ENCODE measurements at regions not wholly inside any gene's neighbourhood (a gene's known extent, or its start where the extent isn't known, plus 50 kb on each side); places are given as distances from the start of the nearest gene placed in this dataset.

GRCh38 chr4:162715401-162715800 lies 451.3 kb downstream of the NAF1 start:
- no peak for DNase-seq

- no peak for DNase-seq
Measured at GRCh38 chr4:162707962-162708361, 458.7 kb downstream of the NAF1 start.

- no peak for DNase-seq
Measured at GRCh38 chr4:162706632-162707031, 460.1 kb downstream of the NAF1 start.

- DNase-seq, result no peak
Measured at GRCh38 chr4:162706051-162706450, 460.6 kb downstream of the NAF1 start.

GRCh38 chr4:162705130-162705803 lies 461.4 kb downstream of the NAF1 start:
- DNase-seq, result no peak

- DNase-seq, result no peak
Measured at GRCh38 chr4:162700815-162701361, 465.8 kb downstream of the NAF1 start.

- DNase-seq, result no peak
Measured at GRCh38 chr4:162700358-162700757, 466.3 kb downstream of the NAF1 start.

- DNase-seq, result no peak
Measured at GRCh38 chr4:162699629-162700028, 467.1 kb downstream of the NAF1 start.

GRCh38 chr4:162685410-162685809 lies 481.3 kb downstream of the NAF1 start:
- DNase-seq, result no peak

- no peak for DNase-seq
Measured at GRCh38 chr4:162684998-162685397, 481.7 kb downstream of the NAF1 start.

- DNase-seq, result no peak
Measured at GRCh38 chr4:162684371-162684700, 482.4 kb downstream of the NAF1 start.

- no peak for DNase-seq
Measured at GRCh38 chr4:162683659-162684370, 482.9 kb downstream of the NAF1 start.

- no peak for DNase-seq
Measured at GRCh38 chr4:162682651-162683050, 484.0 kb downstream of the NAF1 start.

GRCh38 chr4:162681212-162681611 lies 485.5 kb downstream of the NAF1 start:
- no peak for DNase-seq

GRCh38 chr4:162675661-162676060 lies 491.0 kb downstream of the NAF1 start:
- DNase-seq, result no peak

GRCh38 chr4:162661913-162662312 lies 498.1 kb upstream of the FSTL5 start:
- DNase-seq, result no peak

GRCh38 chr4:162659716-162660115 lies 495.9 kb upstream of the FSTL5 start:
- DNase-seq, result no peak

- DNase-seq, result no peak
Measured at GRCh38 chr4:162657966-162658365, 494.2 kb upstream of the FSTL5 start.

- no peak for DNase-seq
Measured at GRCh38 chr4:162650166-162650565, 486.4 kb upstream of the FSTL5 start.

GRCh38 chr4:162645381-162645780 lies 481.6 kb upstream of the FSTL5 start:
- no peak for DNase-seq

GRCh38 chr4:162644346-162644745 lies 480.5 kb upstream of the FSTL5 start:
- DNase-seq, result no peak

GRCh38 chr4:162640152-162640551 lies 476.4 kb upstream of the FSTL5 start:
- DNase-seq, result no peak

- no peak for DNase-seq
Measured at GRCh38 chr4:162634390-162634789, 470.6 kb upstream of the FSTL5 start.

- no peak for DNase-seq
Measured at GRCh38 chr4:162622664-162623063, 458.9 kb upstream of the FSTL5 start.

GRCh38 chr4:162610116-162610515 lies 446.3 kb upstream of the FSTL5 start:
- DNase-seq, result no peak

Data from SHP77 (cell line).